ENCODE measurements at regions not wholly inside any gene's neighbourhood (a gene's known extent, or its start where the extent isn't known, plus 50 kb on each side); places are given as distances from the start of the nearest gene placed in this dataset.

DNA sequence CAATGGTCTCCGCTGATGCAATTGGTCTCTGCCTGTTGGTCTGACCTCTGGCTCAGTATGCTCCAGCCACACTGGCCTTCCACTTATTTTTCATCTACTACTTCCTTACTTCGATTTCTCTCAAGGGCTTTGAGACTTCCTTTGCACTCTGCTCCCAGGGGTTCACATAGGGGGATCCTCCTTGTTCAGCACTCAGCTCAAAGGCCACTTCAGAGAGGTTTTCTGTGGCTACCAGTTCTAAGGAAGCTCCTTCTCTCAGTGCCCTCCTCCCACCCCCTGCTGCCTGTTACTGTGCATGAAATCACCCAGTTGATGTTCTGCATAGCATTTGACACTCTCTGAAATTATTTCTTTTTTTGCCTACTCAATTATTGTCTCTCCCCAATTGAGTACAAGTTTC is 476.4 kb downstream of the HS3ST3B1 start:
- TF ChIP-seq, protein P1, sequence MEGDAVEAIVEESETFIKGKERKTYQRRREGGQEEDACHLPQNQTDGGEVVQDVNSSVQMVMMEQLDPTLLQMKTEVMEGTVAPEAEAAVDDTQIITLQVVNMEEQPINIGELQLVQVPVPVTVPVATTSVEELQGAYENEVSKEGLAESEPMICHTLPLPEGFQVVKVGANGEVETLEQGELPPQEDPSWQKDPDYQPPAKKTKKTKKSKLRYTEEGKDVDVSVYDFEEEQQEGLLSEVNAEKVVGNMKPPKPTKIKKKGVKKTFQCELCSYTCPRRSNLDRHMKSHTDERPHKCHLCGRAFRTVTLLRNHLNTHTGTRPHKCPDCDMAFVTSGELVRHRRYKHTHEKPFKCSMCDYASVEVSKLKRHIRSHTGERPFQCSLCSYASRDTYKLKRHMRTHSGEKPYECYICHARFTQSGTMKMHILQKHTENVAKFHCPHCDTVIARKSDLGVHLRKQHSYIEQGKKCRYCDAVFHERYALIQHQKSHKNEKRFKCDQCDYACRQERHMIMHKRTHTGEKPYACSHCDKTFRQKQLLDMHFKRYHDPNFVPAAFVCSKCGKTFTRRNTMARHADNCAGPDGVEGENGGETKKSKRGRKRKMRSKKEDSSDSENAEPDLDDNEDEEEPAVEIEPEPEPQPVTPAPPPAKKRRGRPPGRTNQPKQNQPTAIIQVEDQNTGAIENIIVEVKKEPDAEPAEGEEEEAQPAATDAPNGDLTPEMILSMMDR (IDR thresholded peaks at IDR 0.05), result no peak
- TF ChIP-seq POLR2A (IDR thresholded peaks at IDR 0.05; ENCODE audit: low read depth), result no peak

All from esophagus muscularis mucosa (tissue), 3 donors.